ENCODE measurements at regions not wholly inside any gene's neighbourhood (a gene's known extent, or its start where the extent isn't known, plus 50 kb on each side); places are given as distances from the start of the nearest gene placed in this dataset.
A peak's percentile ranks its signal among the peaks of the same experiment; 100 is the strongest.

DNA sequence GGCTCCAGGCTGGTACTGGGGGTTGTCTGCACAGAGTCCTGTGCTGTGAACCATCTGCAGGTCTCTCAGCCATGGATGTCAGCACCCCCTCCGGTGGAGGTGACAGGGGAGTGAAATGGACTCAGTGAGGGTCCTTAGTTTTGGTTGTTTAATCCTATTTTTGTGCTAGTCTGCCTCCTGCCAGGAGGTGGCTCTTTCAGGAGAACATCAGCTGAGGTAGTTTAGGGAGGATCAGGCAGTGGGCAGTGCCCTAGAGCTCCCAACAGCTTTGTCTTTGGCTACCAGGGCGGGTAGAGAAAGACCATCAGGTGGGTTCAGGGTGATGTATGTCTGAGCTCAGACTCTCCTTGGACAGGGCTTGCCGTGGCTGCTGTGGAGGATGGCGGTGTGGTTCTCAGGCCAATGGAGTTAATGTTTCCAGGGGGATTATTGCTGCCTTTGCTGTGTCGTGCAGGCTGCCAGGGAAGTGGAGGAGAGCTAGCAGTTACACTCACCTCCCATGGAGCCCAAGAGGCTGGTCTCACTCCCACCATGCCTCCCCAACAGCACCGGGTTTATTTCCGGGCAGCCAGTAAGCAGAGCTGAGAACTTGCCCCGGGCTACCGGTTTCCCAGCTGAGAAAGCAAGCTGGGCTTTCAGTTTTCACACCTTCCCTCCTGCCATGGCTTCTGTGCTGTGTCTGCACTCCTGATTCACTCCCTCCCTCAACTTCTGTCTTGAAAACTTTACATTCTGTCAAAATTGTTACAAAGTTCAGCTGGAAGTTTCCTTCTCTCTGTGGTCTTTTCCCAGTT lies 563.4 kb downstream of the XIRP2 start:
- no peaks in the 10 kb centered on the region for H3K36me3 ChIP-seq
- intact Hi-C loops (cut with DNase I), result no loop called here
- H3K27me3 ChIP-seq, result no peaks in the 10 kb centered on the region
- no peak overlapping the region for H3K9ac ChIP-seq (ENCODE audit: low read depth in 2 of 2, low read length in 2 of 2)
- no peaks in the 10 kb centered on the region for H3K9me3 ChIP-seq
- H3K4me3 ChIP-seq, result no peak overlapping the region
- no peak for DNase-seq
- no peaks in the 10 kb centered on the region for H3K4me1 ChIP-seq
- TF ChIP-seq, protein P1, sequence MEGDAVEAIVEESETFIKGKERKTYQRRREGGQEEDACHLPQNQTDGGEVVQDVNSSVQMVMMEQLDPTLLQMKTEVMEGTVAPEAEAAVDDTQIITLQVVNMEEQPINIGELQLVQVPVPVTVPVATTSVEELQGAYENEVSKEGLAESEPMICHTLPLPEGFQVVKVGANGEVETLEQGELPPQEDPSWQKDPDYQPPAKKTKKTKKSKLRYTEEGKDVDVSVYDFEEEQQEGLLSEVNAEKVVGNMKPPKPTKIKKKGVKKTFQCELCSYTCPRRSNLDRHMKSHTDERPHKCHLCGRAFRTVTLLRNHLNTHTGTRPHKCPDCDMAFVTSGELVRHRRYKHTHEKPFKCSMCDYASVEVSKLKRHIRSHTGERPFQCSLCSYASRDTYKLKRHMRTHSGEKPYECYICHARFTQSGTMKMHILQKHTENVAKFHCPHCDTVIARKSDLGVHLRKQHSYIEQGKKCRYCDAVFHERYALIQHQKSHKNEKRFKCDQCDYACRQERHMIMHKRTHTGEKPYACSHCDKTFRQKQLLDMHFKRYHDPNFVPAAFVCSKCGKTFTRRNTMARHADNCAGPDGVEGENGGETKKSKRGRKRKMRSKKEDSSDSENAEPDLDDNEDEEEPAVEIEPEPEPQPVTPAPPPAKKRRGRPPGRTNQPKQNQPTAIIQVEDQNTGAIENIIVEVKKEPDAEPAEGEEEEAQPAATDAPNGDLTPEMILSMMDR (IDR thresholded peaks at IDR 0.05), result no peak
- no peak overlapping the region for H3K27ac ChIP-seq

DNA sequence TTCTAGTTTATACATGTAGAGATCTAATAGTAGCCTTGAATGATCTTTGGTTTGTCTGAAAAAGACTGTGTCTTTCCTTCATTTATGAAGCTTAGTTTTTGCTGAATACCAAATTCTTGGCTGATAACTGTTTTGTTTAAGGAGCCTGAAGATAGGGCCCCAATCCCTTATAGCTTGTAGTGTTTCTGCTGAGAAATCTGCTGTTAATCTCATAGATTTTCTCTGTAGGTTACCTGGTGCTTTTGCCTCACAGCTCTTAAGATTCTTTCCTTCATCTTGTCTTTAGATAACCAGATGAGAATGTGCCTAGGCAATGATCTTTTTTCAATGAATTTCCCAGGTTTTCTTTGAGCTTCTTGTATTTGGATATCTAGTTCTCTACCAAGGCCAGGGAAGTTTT lies 562.1 kb downstream of the XIRP2 start:
- Histone ChIP-seq H3K9me3 (no peaks in the 10 kb centered on the region), H3K27me3 (no peaks in the 10 kb centered on the region), H3K36me3 (no peaks in the 10 kb centered on the region), H3K27ac (no peak overlapping the region), H3K4me1 (no peaks in the 10 kb centered on the region), H3K9ac (ENCODE audit: low read depth in 2 of 2, low read length in 2 of 2) (no peak overlapping the region), H3K4me3 (no peak overlapping the region)
- no peak for DNase-seq
- TF ChIP-seq, protein P1 (IDR thresholded peaks at IDR 0.05), result no peak
- intact Hi-C loops (cut with DNase I), result no loop called here

DNA sequence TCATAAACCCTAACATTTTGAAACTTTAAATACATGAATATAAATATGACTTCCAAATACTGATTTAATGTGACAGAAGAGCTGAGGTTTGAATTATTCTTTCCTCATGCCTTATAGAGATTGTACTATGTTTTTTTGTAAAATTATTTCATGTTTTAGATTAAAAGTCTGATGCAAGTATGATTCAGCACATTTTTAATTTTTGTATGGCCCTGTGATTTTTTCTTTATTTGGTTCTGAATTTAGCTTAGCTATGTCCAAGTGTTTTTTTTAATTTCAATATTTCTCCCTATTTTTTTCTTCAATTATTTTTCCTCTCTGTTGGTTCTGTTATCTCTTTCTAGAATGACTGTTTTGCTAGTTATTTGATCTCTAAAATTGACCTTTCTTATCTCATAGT lies 552.1 kb downstream of the XIRP2 start:
- no peaks in the 10 kb centered on the region for H3K36me3 ChIP-seq
- DNase-seq, result no peak
- H3K27me3 ChIP-seq, result no peaks in the 10 kb centered on the region
- H3K4me3 ChIP-seq, result no peak overlapping the region
- H3K9ac ChIP-seq (ENCODE audit: low read depth in 2 of 2, low read length in 2 of 2), result no peak overlapping the region
- intact Hi-C loops (cut with DNase I), result no loop called here
- no peaks in the 10 kb centered on the region for H3K9me3 ChIP-seq
- TF ChIP-seq, protein P1 (IDR thresholded peaks at IDR 0.05), result no peak
- no peak overlapping the region for H3K27ac ChIP-seq
- H3K4me1 ChIP-seq, result no peaks in the 10 kb centered on the region

DNA sequence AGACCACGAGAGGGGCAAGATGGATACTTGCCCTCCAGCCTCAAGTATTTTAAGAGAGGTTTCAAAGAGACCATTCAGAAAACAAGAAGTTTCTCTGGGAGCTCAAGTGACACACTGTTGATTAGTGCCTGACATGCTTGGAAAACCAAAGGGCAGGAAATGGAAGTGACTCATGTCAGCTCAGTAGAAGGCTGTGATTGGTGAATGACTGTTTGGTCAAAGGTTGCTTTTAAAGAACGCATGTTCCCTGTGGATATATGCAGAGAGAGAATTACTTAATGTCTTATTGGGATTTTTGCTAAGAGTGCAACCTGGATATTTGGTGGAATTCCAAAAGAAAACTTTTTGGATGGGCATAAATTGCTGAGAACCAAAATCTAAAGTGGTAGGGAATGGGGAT lies 549.9 kb downstream of the XIRP2 start:
- intact Hi-C loops (cut with DNase I), result no loop called here
- H3K9ac ChIP-seq (ENCODE audit: low read depth in 2 of 2, low read length in 2 of 2), result no peak overlapping the region
- H3K27ac ChIP-seq, result no peak overlapping the region
- H3K4me3 ChIP-seq, result no peak overlapping the region
- H3K27me3 ChIP-seq, result no peaks in the 10 kb centered on the region
- H3K4me1 ChIP-seq, result no peaks in the 10 kb centered on the region
- TF ChIP-seq, protein P1 (IDR thresholded peaks at IDR 0.05), result no peak
- peak; percentile 29 for DNase-seq
- no peaks in the 10 kb centered on the region for H3K9me3 ChIP-seq
- H3K36me3 ChIP-seq, result no peaks in the 10 kb centered on the region

DNA sequence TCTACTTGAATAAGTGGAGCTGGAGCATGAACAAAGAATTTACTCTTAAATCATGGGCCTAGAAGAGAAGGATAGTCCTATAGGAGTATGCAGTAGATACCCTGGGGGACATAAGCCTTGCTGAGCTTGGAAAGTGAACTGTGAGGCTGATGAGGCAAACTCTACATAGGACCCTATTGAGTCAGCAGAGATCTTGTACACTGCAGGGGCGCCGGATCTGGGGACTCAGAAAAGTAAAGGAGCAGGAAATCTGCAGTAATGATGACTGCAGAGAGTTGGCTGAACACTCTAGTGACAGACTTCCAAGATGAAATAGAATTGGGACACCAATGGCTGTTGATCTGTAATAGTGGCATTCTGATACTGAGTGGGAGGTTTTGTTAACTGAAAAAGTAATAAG lies 543.7 kb downstream of the XIRP2 start:
- intact Hi-C loops (cut with DNase I), result no loop called here
- TF ChIP-seq, protein P1 (IDR thresholded peaks at IDR 0.05), result no peak
- H3K36me3 ChIP-seq, result no peaks in the 10 kb centered on the region

More for the DNA sequence above, 543.7 kb downstream of the XIRP2 start:
- DNase-seq, result no peak
- Histone ChIP-seq H3K27me3 (no peaks in the 10 kb centered on the region), H3K4me1 (no peaks in the 10 kb centered on the region), H3K9me3 (no peaks in the 10 kb centered on the region), H3K27ac (no peak overlapping the region), H3K4me3 (no peak overlapping the region), H3K9ac (ENCODE audit: low read depth in 2 of 2, low read length in 2 of 2) (no peak overlapping the region)
